GM12801 (cell line): ENCODE measurements at regions not wholly inside any gene's neighbourhood (a gene's known extent, or its start where the extent isn't known, plus 50 kb on each side); places are given as distances from the start of the nearest gene placed in this dataset.

Experiments used
- TF ChIP-seq, protein P1 (sequence below): IDR thresholded peaks from one replicate; pipeline ENCODE4 v1.5.1; 2011; ENCODE audit warnings: control low read depth; ENCODE audit not compliant: insufficient read length; ENCODE audit errors: extremely low read depth

DNA sequence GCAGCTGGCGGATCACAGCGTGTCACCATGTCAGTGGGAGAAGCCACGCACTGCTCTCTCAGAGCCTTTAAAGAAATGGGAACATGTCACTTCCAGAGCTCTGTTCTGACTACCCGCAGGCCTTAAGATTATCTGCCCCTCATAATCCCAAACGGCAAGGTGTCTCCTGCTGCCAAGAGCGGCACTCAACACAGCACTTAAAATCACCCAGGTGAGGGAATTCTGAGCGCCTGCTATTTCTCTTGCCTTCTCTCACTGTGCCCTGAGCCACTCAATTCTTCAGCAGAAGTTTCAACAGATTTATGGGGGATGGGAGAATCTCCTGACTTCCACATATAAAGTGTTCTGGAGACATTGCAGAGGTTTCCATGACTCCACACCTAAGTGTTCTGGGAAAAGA, 137.9 kb downstream of the LMO4 start:
- TF ChIP-seq, protein P1, sequence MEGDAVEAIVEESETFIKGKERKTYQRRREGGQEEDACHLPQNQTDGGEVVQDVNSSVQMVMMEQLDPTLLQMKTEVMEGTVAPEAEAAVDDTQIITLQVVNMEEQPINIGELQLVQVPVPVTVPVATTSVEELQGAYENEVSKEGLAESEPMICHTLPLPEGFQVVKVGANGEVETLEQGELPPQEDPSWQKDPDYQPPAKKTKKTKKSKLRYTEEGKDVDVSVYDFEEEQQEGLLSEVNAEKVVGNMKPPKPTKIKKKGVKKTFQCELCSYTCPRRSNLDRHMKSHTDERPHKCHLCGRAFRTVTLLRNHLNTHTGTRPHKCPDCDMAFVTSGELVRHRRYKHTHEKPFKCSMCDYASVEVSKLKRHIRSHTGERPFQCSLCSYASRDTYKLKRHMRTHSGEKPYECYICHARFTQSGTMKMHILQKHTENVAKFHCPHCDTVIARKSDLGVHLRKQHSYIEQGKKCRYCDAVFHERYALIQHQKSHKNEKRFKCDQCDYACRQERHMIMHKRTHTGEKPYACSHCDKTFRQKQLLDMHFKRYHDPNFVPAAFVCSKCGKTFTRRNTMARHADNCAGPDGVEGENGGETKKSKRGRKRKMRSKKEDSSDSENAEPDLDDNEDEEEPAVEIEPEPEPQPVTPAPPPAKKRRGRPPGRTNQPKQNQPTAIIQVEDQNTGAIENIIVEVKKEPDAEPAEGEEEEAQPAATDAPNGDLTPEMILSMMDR = no peak

GRCh38 chr1:87472716-87473115, 144.0 kb downstream of the LMO4 start:
- TF ChIP-seq, protein P1 = no peak

GRCh38 chr1:87473203-87473661, 144.6 kb downstream of the LMO4 start:
- TF ChIP-seq, protein P1 = no peak

- TF ChIP-seq, protein P1 = no peak
These were observed 145.4 kb downstream of the LMO4 start for GRCh38 chr1:87474098-87474497.

DNA sequence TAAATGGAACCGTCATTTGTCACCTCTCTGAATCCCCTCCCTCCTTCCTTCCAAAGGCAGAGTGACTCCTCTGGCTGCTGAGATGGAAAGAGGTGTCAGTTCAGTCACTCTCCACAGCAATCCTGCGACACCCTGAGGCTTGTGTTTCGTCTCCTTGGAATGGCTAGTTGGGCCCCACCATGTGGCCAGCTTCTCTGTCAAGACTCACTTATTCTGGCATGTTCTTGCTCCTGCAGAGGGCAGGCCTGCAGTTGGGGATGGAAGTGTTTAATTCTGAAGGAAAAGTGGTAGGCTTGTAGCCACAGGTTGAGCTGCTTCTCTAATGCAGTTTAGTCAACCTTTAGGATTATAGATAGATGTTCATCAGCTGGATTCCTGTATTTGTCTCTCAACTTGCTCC, 149.6 kb downstream of the LMO4 start:
- TF ChIP-seq, protein P1 = no peak

DNA sequence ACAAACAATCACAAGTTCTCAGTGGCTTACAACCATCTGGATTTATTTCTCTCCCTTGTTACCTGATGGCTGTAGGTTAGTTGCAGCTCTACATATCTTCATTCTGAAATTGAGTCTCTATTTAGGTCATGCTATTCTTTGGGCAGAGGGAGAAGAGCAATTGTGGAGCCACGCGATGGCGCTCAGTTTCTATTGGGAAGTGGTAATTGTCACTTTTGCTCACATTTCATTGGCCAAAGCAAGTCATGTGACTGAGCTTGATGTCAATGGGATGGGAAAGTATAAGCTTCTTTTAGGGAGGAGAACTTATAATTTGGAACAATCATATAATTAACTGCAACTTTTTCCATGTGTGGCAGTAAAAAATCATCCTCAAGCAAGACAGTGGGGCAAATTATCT, 166.5 kb downstream of the LMO4 start:
- TF ChIP-seq, protein P1 = no peak

GRCh38 chr1:87495870-87496269, 167.2 kb downstream of the LMO4 start:
- TF ChIP-seq, protein P1 = no peak
